ENCODE measurements at regions not wholly inside any gene's neighbourhood (a gene's known extent, or its start where the extent isn't known, plus 50 kb on each side); places are given as distances from the start of the nearest gene placed in this dataset.
"Not testable (repeated sequence)": the region's sequence is repeated elsewhere in the genome, so short reads cannot be mapped to it uniquely, and the experiment has no call there.

DNA sequence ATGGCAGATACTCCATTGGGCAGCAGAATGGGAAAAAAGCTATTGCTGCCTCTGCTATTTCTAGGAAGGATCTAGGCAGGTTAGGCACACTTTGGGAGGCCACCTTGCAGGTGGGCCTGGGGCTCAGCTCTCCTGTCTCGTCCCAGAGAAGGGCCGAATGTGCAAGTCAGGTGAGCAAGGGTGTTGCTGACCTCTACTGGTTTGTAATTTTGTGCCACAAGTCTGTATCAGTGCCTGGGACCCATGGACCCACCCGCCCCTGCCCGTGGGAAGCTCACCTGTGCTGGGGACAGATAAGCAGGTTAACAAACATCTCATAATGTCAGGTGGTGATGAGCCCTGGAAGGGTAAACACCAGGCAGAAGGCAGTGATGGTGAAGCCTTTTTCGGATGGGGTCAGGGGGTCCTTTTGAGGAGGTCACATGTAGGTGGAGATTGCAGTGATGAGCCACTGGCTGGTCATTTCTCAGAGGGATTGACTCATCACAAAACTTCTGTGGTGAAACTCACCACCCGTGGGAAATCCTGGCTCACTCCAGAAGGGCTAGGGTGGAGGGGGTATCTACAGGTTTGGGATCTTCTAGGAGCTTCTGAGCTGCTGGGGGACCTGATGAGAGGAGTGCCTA, 161.3 kb downstream of the KLF13 start:
- no peak for DNase-seq (ENCODE audit: low spot score)

GRCh38 chr15:31488437-31489204, 162.0 kb downstream of the KLF13 start:
- peak; percentile 74 for DNase-seq (ENCODE audit: low spot score)

DNA sequence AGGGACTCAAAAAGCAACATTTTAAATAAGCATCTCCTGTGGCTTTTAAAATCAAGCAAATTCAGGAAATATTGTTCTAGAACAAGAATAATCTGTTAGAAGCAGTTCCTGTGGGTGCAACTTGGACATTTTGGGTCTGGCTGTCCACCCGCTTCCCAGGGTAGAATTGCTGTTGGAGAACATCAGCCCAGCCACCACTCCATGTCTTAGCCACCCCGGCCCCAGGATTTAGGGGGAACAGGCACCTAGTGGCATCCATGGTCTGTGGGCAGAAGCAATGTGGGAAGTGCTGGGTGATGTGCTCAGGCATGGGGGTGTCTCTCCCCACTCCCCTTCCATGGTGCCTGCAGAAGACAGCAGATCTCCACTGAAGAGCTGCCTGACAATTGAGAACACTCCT, 162.6 kb downstream of the KLF13 start:
- DNase-seq (ENCODE audit: low spot score): no peak

GRCh38 chr15:31489801-31490646, 163.4 kb downstream of the KLF13 start:
- DNase-seq (ENCODE audit: low spot score): peak; percentile 54

DNA sequence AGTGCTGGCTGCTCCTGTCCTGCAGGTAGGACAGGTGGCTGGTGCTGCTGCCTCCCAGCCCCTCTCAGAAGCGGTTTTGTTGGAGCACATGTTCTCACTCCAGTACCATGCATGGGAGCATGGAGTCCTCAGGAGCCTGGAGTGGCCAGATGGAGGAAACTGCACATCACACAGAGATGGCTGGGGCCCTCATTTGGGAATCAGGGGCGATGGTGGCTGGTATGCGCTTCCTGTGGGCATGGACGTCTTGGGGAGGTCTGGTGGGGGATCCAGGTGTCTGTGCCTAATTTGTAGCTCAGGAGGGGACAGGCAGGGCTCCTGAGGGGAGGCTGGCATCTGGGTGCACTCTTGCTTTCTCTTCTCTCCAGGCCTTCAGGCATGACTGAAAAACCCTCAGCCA, 168.2 kb downstream of the KLF13 start:
- no peak for DNase-seq (ENCODE audit: low spot score)

DNA sequence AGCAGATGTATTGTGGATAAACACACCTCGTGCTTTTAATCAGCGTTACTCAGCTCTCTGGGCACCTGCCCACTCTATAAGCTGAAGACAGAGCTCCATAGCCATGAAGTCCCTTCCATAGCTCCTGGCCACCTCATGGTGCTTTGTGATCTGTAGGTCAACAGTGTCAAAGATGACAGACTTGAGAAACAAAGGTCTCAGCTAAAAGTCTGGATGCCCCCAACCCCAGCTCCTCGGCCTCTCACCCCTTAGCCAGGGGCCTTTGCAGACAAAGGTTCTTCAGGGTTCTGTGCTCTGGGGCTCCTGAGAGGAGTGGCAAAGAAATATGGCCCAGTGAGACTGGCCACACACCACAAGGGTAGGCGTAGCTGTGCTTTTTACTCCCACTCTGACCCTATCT, 168.6 kb downstream of the KLF13 start:
- no peak for DNase-seq (ENCODE audit: low spot score)

GRCh38 chr15:31497838-31498237, 171.2 kb downstream of the KLF13 start:
- DNase-seq (ENCODE audit: low spot score): no peak

GRCh38 chr15:31498329-31498728, 171.7 kb downstream of the KLF13 start:
- no peak for DNase-seq (ENCODE audit: low spot score)

- DNase-seq (ENCODE audit: low spot score): no peak
Measured at GRCh38 chr15:31498756-31499155, 172.1 kb downstream of the KLF13 start.

- no peak for DNase-seq (ENCODE audit: low spot score)
Measured at GRCh38 chr15:31499236-31499952, 172.8 kb downstream of the KLF13 start.

GRCh38 chr15:31499953-31500765, 173.5 kb downstream of the KLF13 start:
- DNase-seq (ENCODE audit: low spot score): no peak

DNA sequence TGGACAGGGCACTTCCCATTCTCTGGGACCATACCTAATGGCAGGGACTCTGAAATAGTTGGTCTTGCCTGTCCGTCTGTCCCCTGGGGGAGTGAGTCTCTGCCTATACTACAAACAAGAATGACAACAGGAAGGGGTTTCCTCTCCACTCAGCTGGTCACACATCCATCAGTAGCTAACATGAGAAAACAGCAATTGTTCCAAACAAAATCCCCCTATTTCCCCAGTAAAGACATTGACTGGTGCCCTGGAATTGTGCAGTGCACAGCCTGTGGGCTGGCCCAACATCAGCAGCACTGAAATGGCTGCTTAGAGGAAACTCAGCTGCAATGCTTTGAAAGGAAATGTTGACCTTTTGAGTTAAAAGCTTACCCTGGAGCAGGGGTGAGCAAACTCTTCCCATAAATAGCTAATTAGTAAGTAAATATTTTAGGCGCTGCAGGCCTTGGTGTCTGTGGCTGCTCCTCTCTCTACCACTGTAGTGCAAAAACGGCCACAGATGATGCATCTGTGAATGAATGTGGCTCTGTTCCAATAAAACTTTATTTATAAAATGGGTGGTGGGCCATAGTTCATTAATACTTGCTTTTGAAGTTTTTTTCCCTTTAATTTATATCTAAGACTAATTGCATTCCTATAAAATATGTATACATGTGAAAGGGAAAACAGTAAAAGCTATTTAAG, 174.3 kb downstream of the KLF13 start:
- DNase-seq (ENCODE audit: low spot score): no peak

DNA sequence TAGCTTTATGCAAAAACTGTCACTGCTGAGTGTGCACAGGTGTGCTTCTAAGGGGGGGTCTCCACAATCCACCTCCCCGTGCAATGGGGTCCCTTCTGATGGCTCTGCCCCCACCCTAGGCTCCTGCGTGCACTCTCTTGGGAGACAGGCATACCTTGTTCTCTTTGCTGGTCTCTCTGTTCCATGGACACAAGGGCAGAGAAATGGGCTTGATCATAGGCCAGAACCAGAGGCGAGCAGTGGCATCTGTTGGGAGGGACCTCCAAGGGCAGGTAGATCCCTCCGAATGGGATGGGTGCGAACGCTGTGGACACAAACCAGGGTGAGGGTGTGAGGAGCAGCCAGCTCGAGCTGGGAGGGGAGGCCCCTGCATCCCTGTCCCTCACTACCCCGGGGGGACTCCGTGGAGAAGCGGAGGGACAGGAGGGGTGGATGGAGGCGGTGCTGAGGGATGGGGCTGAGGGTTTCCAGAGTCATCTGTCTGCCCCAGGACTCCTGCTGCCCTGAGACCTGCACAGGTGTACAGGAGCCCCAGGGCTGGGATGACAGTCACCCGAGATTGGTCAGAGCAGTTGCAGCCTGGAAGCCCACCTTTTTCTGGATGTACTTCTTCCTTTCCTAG, 175.0 kb downstream of the KLF13 start:
- no peak for DNase-seq (ENCODE audit: low spot score)

GRCh38 chr15:31502541-31503229, 176.1 kb downstream of the KLF13 start:
- no peak for DNase-seq (ENCODE audit: low spot score)

- no peak for DNase-seq (ENCODE audit: low spot score)
Measured at GRCh38 chr15:31503256-31503655, 176.6 kb downstream of the KLF13 start.

GRCh38 chr15:31503758-31504461, 177.3 kb downstream of the KLF13 start:
- no peak for DNase-seq (ENCODE audit: low spot score)

- DNase-seq (ENCODE audit: low spot score): no peak
Measured at GRCh38 chr15:31504462-31504839, 177.8 kb downstream of the KLF13 start.

- DNase-seq (ENCODE audit: low spot score): not testable (repeated sequence)
Measured at GRCh38 chr15:31507573-31507972, 180.9 kb downstream of the KLF13 start.

DNA sequence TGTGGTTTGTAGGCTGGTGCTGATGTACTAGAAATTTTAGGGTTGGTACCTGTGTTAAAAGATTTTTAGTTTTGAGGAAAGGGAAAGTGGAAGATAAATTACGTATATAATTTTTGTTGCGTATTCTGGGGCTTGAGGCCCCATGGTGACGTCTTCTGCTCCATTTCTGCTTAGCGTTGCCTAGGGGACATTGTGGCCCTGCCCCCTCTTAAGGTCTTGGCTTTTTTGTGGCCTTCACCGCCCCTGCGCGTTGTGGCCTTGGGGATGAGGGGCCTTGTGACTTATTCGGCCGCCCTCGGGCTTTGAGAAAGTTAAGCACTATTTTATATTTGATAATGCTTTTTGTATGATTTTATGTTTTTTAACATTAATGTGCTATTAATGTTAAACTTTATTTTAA, 182.0 kb downstream of the KLF13 start:
- DNase-seq (ENCODE audit: low spot score): no peak
